GM12872 (cell line): ENCODE measurements at regions not wholly inside any gene's neighbourhood (a gene's known extent, or its start where the extent isn't known, plus 50 kb on each side); places are given as distances from the start of the nearest gene placed in this dataset.

ENCODE experiments used
- TF ChIP-seq, protein P1 (sequence below): IDR thresholded peaks from 3 replicates; pipeline ENCODE4 v1.5.1; 2011; ENCODE audit warnings: low read depth, mild to moderate bottlenecking, low read length, moderate library complexity; ENCODE audit not compliant: insufficient read depth

DNA sequence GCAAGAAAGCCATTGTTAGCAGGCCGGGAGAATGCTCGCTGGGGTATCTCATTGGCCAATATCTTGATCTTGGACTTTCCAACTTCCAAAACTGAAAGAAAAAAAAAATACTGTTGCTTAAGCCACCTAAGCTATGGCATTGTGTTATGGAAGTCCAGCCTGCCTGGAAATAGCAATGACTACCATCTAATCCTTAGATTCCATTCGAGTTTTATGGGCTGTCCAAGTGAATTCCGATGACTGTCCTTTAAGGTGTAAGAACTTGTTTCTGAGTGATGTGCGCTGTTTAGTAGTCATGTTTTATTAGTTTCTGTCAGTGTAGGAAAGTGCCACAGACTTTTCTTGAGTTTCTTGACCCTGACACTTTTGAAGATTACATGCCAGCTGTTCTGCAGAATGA lies 762.6 kb downstream of the USP25 start:
- TF ChIP-seq, protein P1, sequence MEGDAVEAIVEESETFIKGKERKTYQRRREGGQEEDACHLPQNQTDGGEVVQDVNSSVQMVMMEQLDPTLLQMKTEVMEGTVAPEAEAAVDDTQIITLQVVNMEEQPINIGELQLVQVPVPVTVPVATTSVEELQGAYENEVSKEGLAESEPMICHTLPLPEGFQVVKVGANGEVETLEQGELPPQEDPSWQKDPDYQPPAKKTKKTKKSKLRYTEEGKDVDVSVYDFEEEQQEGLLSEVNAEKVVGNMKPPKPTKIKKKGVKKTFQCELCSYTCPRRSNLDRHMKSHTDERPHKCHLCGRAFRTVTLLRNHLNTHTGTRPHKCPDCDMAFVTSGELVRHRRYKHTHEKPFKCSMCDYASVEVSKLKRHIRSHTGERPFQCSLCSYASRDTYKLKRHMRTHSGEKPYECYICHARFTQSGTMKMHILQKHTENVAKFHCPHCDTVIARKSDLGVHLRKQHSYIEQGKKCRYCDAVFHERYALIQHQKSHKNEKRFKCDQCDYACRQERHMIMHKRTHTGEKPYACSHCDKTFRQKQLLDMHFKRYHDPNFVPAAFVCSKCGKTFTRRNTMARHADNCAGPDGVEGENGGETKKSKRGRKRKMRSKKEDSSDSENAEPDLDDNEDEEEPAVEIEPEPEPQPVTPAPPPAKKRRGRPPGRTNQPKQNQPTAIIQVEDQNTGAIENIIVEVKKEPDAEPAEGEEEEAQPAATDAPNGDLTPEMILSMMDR: no peak

DNA sequence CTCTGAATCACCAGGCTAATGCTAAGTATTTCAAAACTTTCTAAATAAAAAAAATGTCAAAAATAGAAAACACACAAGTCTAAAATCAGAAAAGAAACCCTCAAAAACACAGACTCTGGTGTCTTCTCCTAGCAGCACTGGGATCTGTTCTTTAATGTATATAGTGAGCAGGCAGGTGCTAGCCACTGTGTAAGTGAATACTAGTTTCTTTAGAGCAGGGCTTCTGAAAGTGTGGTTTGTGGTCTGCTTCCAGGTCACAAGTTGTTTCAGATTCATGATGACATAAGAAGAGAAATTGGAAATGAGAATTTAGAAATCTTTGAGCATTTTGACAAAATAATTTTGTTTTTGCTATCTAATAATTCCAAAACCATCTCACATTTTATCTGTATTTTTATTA lies 763.1 kb downstream of the USP25 start:
- TF ChIP-seq, protein P1: no peak

DNA sequence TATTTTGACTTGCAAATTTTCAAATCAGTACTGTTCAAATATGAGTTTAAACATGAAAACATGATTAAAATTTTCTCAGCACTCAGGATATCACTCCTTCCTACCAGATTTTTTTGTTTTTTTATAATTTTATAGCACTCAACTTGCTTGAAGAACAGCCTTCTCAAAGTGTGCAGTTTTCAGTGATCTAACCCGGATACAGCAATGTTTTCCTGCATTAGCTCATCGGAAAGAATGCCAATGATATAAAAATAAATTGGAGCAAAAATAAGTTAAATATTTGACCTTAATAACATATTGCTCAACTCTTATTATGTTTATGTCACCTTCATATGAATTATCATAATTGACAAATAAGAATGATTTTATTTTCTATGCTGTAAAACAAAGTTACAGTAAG lies 766.8 kb downstream of the USP25 start:
- TF ChIP-seq, protein P1: no peak

DNA sequence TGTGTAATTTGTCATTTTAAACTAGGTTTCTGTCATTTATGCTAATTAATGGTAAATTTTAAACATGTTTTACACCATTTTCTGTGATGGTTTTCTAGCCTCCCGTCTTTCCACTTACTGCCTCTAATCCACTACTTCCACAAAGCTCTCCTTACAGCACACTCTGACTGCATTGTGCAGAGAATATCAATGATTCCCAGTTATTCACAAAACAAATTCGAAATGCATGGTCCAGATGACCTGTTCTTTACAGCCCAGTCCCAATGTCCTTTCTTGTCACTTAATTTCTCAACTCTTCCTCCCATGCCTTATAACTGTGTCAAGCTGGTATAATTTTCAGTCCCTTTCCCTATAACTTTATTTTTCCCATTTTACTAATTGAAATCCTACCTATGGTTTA lies 770.5 kb downstream of the USP25 start:
- TF ChIP-seq, protein P1: no peak

DNA sequence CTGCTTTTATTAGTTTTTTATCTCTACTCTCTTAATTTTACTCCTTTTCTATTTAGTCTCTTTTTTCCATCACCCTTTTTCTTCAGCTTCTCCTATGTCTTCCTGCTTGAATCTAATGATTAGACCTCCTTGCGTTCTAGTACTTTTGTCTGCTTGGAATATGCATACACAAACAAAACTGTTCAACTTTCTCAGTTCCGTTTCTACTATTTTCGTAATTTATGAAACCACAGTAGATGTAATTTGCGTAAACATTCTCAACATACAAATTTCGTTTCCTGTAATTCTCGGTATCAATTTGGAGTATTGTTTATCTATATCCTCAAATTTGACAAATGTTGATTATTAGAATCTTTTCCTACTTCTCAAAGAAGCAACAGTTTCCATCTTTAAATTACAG lies 772.5 kb downstream of the USP25 start:
- TF ChIP-seq, protein P1: no peak

DNA sequence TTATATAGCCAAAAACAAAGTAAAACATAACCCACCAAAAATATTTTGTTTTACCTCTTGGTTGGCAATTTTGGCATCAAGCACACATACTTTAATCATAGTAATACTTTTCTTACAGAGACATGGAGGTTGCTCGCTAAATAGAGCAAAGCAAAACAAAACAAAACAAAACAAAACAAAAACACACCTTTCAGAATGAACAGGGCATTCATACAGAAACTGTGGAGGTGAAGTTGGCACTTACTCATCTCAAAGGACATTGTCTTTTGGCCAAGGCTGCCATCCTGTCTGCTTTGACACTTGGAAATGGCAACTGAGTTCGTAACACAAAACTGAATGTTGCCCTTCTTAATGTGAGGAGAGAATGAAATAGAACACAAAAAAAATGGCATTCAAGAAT lies 773.1 kb downstream of the USP25 start:
- TF ChIP-seq, protein P1: no peak

DNA sequence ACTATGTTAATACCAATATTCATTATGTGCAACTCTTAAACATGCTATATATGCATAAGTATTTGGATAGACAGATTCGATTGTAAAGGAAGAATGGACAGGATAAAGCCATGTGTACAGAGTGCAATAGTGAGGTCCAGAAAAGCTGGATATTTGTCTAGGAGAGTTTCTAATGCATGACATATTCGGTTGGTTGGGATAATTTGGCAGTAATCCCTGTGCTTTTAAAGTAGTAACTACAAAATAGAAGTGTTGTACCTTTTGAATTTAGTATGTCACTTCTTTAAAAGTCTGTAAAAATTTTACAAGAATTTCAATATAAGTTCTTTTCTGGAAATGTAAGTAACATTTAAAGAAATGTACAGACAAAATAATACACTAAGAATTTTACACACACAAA lies 774.5 kb downstream of the USP25 start:
- TF ChIP-seq, protein P1: no peak

DNA sequence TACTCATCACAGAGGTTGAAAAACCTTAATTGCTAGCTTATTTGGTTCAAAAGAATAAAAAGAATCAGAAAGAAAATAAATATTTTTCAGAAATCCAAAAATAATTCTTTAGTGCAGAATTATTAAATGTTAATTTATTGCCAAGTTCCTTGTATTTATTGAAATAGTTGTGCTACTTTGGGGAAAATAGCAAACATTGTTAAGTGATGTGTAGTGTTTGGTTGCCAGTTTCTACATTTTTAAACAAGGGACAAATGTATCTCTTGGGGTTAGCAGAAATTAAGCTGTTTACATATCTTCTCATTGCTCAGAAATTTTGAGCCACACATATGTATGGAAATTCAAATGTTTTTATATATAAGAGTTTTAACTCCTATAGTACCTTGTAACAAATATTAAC lies 775.0 kb downstream of the USP25 start:
- TF ChIP-seq, protein P1: no peak
